Caki2 (cell line): ENCODE measurements at regions not wholly inside any gene's neighbourhood (a gene's known extent, or its start where the extent isn't known, plus 50 kb on each side); places are given as distances from the start of the nearest gene placed in this dataset.
"Not testable (repeated sequence)": the region's sequence is repeated elsewhere in the genome, so short reads cannot be mapped to it uniquely, and the experiment has no call there.

ENCODE experiments used
- DNase-seq: peaks from one replicate; pipeline ENCODE4 v3.0.0-alpha.2; 2015; ENCODE audit warnings: low read depth
- in situ Hi-C: cut with HindIII; loops from 2 replicates; pipeline ENCODE4 v1.10.0; 2016; ENCODE audit warnings: low sequenced_read_pairs, low pct_unique_long_range_greater_than_20kb, mixed read lengths

DNA sequence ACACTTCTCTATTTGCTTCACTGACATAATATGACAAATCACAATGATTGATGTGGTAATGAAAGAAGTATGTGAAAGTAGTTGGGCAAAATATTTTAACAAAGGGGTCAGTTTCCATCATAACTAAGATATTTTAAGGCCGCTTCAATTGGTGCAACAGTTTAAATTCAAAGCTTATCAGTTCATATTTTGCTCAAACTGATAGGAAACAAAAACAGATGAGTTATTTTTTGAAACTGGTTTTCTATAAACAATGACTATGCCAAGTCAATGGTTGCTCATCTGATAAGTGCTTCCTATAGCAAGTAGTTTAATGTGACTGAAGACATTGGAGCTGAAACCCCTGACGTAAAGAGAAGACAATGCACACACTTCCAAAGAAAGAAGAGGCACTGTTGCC is 1290.7 kb downstream of the SUCLG1 start:
- in situ Hi-C loops: no loop called here

GRCh38 chr2:83162421-83162820 is 1296.7 kb downstream of the SUCLG1 start:
- in situ Hi-C loops: no loop called here
- DNase-seq: no peak

More for the DNA sequence above, 1290.7 kb downstream of the SUCLG1 start:
- DNase-seq: no peak

DNA sequence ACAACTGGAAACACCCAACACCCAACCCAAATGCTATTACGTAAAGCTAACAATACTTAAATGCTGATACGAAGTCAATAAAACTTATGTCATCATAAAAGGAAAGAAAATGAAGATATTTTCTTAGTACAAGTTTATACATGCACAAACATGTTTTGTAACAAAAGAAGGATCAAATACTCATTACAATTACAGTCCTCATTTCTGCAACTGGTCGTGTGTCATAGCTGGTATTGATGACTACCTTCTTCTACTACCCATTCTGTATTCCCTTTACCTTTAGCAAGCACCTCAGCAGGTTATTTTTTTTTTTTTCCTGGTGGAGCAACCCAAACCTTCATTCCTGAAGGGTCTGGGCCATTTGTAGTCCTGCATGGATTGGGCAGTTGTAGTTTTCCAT is 1298.5 kb downstream of the SUCLG1 start:
- DNase-seq: no peak
- in situ Hi-C loops: no loop called here

- DNase-seq: no peak
- in situ Hi-C loops: no loop called here
Measured at GRCh38 chr2:83155826-83156225, 1303.3 kb downstream of the SUCLG1 start.

DNA sequence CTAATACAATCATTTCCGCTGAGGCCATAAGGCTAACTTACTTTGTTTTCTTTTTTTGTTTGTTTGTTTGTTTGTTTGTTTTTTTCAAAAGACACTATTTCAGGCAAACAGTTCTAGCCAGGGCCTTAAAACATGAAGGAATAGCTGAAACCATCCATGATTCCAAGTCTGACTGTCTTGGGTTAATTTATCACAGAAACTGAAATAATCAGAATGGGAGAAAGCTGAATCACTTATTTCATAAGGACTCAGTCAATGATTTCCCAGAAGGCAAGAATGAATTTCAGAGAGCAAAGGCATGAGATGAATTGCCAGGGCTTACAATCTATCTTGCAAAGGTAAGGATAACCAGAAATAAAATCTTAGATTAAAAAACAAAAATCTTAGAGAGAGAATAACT is 1315.1 kb downstream of the SUCLG1 start:
- in situ Hi-C loops: no loop called here
- peak; percentile 6 for DNase-seq

DNA sequence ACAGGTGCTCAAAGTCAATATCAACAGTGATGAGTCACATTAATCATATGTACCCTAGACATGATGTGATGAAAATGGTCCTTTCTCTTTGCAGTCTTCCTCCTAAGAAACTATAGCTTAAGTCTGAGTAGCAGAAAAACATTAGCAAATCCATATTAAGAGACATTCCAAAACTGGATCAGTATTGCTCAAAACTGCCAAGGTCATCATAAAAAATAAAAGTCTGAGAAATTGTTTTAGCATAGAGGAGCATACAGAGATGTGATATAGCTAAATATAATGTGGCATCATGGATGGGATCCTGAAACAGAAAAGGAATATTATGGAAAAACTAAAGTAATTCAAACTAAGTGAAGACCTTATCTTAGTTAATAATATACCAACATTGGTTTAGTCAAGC is 1316.1 kb downstream of the SUCLG1 start:
- DNase-seq: no peak

GRCh38 chr2:83115606-83116005 is 1343.5 kb downstream of the SUCLG1 start:
- in situ Hi-C loops: no loop called here
- no peak for DNase-seq

More for the DNA sequence above, 1316.1 kb downstream of the SUCLG1 start:
- in situ Hi-C loops: no loop called here

GRCh38 chr2:83115155-83115554 is 1343.9 kb downstream of the SUCLG1 start:
- DNase-seq: no peak
- in situ Hi-C loops: no loop called here

GRCh38 chr2:83113953-83114352 is 1345.1 kb downstream of the SUCLG1 start:
- no peak for DNase-seq
- in situ Hi-C loops: no loop called here

GRCh38 chr2:83112858-83113257 is 1346.2 kb downstream of the SUCLG1 start:
- in situ Hi-C loops: no loop called here
- DNase-seq: no peak

DNA sequence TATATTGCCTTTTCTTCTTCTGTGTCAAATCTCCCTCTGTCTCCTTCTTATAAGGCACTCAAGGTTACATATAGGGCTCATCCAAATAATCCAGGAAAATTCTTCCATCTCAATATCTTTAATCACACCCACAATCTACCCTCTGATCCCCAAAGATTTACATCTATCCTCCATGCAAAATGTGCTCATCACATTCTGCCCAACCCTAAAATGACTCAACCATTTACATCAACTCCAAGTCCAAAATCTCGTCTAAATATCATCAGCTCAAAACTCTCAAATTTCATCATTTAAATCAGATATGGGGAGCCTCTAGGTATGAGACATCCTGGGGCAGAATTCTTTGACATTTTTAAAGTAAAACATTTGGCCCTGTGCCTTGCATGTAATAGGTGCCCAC is 1349.8 kb downstream of the SUCLG1 start:
- no peak for DNase-seq
- in situ Hi-C loops: no loop called here

GRCh38 chr2:83106853-83107252 is 1352.2 kb downstream of the SUCLG1 start:
- in situ Hi-C loops: no loop called here
- DNase-seq: no peak

DNA sequence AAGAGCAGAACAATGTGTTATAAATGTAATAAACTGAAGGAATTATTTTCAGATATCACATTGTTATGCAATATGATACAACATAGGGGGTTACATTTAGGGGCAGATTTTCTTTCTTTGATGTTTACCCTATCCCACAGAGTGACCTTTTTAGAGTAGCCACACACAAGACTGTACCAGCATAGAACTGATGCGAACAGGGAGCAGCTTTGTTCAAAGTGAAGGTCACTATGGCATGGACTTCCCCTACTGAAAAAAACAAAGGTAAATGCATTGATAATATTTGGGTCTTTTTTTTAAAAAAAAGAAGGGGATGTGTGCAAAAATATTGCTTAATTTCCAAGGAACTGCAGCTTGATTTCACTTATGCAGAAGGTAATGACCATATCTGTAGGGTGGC is 1354.9 kb downstream of the SUCLG1 start:
- in situ Hi-C loops: no loop called here
- DNase-seq: no peak

GRCh38 chr2:83103613-83104012 is 1355.5 kb downstream of the SUCLG1 start:
- peak; percentile 73 for DNase-seq
- in situ Hi-C loops: no loop called here

DNA sequence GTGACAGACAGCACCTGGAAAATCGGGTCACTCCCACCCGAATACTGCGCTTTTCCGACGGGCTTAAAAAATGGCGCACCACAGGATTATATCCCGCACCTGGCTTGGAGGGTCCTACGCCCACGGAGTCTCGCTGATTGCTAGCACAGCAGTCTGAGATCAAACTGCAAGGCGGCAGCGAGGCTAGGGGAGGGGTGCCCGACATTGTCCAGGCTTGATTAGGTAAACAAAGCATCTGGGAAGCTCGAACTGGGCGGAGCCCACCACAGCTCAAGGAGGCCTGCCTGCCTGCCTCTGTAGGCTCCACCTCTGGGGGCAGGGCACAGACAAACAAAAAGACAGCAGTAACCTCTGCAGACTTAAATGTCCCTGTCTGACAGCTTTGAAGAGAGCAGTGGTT is 1370.0 kb downstream of the SUCLG1 start:
- DNase-seq, in situ Hi-C loops: not testable (repeated sequence)

DNA sequence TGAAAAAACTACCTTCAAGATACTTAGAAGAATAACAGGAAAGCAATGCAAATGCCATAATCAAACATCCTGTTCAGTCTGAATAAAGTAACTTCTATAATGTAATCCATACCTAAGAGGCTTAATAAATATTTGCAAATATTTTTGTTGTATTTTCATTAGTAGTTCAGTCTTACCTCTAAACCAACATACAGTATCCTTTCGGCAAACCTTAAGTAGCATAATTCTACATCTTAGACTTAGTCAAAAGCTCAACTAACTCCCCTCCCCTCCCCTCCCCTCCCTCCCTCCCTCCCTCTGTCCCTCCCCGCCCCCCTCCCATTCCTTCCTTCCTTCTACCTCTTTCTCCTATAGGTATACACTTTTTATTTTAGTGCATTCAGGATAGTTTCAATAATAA is 1373.2 kb downstream of the SUCLG1 start:
- in situ Hi-C loops: no loop called here
- DNase-seq: no peak

DNA sequence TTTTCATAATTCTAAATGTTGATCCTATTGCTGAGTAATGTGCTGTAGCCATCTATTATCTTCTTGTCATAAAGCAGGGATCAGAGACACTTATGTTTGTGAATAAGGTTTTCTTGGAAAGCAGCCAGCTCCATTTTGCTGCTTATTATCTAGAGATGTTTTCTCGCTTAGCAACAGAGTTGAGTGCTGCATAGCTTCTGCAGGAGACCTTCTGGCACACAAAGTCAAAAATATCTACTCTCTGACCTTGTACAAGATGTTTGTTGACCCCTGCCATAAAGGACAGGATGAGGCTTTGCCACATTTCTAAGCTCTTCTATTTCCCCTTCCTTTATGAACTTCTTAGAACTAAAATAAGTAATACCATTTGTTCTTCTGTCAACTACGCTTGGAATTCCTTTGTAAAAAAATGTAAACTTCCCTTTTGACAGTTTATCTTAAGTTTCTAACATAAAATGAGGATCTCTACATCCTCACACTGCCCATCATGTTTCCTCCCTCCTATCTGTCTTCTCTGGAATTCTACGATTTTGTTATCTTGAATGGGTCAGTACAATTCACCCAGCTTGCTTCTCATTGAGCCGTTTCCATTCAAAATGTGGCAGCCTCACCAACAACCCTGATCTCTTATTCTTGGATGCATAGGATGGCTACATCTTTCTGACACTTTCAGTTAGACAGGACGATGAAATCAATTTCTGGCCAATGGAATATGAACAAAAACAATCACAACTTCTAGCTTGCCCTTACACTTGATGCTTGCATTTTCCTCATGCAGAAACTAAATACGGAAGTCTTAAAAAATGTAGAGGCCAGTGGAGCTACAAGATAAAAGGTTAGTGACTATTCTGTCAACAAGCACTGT is 1377.0 kb downstream of the SUCLG1 start:
- DNase-seq: no peak

GRCh38 chr2:83079007-83079406 is 1380.1 kb downstream of the SUCLG1 start:
- no peak for DNase-seq

More for the DNA sequence above, 1377.0 kb downstream of the SUCLG1 start:
- in situ Hi-C loops: no loop called here

DNA sequence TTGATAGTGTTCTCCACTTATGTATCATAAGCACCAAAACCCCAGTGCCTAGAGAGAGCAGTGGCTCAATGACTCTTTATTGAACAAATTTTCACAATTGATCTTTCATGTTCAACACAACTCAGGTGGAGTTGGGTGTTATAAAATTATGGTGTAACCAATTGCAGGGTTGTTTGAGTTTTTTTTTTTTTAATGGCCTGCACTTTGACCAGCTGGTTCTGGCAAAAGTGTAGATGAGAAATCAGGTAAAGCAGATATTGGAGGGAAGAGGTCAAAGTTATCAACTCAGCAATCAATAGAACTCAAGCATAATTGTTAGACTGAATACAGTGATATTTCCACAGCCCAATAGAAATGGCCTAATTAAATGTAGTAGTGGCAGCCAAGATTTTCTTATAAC is 1386.3 kb downstream of the SUCLG1 start:
- DNase-seq: no peak
- in situ Hi-C loops: no loop called here

More at GRCh38 chr2:83079007-83079406, 1380.1 kb downstream of the SUCLG1 start:
- in situ Hi-C loops: no loop called here

- DNase-seq: no peak
- in situ Hi-C loops: no loop called here
Measured at GRCh38 chr2:83071914-83072313, 1387.2 kb downstream of the SUCLG1 start.
